Neural cell (in vitro differentiated cells): ENCODE measurements at regions not wholly inside any gene's neighbourhood (a gene's known extent, or its start where the extent isn't known, plus 50 kb on each side); places are given as distances from the start of the nearest gene placed in this dataset.

ENCODE experiments used
- CTCF ChIP-seq: fragments of 450-650 bp; IDR thresholded peaks from 2 replicates; pipeline ENCODE4 v1.5.1; 2014; ENCODE audit warnings: antibody characterized with exemption, mild to moderate bottlenecking, moderate library complexity; ENCODE audit not compliant: poor library complexity, severe bottlenecking
- EP300 ChIP-seq: fragments of 450-650 bp; conservative IDR thresholded peaks from 2 replicates; pipeline ENCODE4 v1.6.1; 2014; ENCODE audit warnings: antibody characterized with exemption, mild to moderate bottlenecking, moderate library complexity; ENCODE audit not compliant: poor library complexity, severe bottlenecking
- EZH2 ChIP-seq: fragments of 200-600, 300-800 bp; shearing (Covaris generic), sonication (generic); IDR thresholded peaks from 2 replicates; pipeline ENCODE4 v1.6.1; 2014; ENCODE audit warnings: antibody characterized with exemption, low read length, borderline replicate concordance, mild to moderate bottlenecking; ENCODE audit not compliant: insufficient read depth, poor library complexity, severe bottlenecking
- POLR2AphosphoS5 ChIP-seq: IDR thresholded peaks from 2 replicates; pipeline ENCODE4 v1.6.1; 2012
- RAD21 ChIP-seq: fragments of 450-650 bp; conservative IDR thresholded peaks from 2 replicates; pipeline ENCODE4 v1.6.1; 2014; ENCODE audit warnings: antibody characterized with exemption, mild to moderate bottlenecking, moderate library complexity
- REST ChIP-seq: IDR thresholded peaks from 2 replicates; pipeline ENCODE4 v1.6.1; 2012; ENCODE audit warnings: borderline replicate concordance
- SMC3 ChIP-seq: fragments of 450-650 bp; conservative IDR thresholded peaks from 2 replicates; pipeline ENCODE4 v1.6.1; 2014; ENCODE audit warnings: antibody characterized with exemption, mild to moderate bottlenecking, moderate library complexity; ENCODE audit not compliant: poor library complexity
- TAF1 ChIP-seq: IDR thresholded peaks from 2 replicates; pipeline ENCODE4 v1.6.1; 2012; ENCODE audit warnings: low read depth

GRCh38 chr7:109950821-109951564, 1139.9 kb upstream of the LRRN3 start:
- no peak for TF ChIP-seq TAF1
- TF ChIP-seq REST = no peak
- TF ChIP-seq CTCF = no peak
- TF ChIP-seq EZH2 = no peak
- no peak for TF ChIP-seq RAD21
- no peak for TF ChIP-seq EP300
- no peak for TF ChIP-seq POLR2AphosphoS5
- no peak for TF ChIP-seq SMC3
